Choroid plexus epithelial cell (primary cell): ENCODE measurements at regions not wholly inside any gene's neighbourhood (a gene's known extent, or its start where the extent isn't known, plus 50 kb on each side); places are given as distances from the start of the nearest gene placed in this dataset.
"Not testable (repeated sequence)": the region's sequence is repeated elsewhere in the genome, so short reads cannot be mapped to it uniquely, and the experiment has no call there.

ENCODE experiments used
- DNase-seq: peaks from one replicate; pipeline ENCODE4 v3.0.0-alpha.2; 2010; ENCODE audit warnings: low read depth
- H3K4me3 ChIP-seq: 2 replicates; pipeline ENCODE4 v1.5.1; 2011; ENCODE audit warnings: low read depth, mild to moderate bottlenecking, control low read depth, low read length, moderate library complexity
- TF ChIP-seq, protein P1 (sequence below): conservative IDR thresholded peaks from 2 replicates; pipeline ENCODE4 v1.5.1; 2011; ENCODE audit warnings: low read depth, mild to moderate bottlenecking, control low read depth, inconsistent platforms, low read length, moderate library complexity

DNA sequence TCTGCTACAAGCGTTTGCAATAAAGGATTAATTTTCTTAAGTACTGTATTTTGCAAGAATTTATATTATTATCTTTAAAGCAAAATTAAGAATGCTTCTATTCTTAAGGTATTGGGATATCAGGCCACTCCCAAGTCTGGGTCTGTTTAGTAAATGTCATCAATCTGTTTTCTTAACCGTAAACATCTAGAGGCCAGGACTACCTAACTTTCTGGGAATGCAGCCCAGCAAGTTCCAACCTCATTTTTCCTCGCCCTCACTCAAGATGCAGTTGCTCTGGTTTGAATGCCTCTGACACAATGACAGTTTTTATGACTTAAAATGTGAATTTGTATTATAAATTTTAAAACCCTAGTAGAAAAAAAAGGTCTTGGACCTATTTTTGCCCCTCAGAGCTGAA is 143.5 kb downstream of the INHBA start:
- no peak for DNase-seq
- TF ChIP-seq, protein P1, sequence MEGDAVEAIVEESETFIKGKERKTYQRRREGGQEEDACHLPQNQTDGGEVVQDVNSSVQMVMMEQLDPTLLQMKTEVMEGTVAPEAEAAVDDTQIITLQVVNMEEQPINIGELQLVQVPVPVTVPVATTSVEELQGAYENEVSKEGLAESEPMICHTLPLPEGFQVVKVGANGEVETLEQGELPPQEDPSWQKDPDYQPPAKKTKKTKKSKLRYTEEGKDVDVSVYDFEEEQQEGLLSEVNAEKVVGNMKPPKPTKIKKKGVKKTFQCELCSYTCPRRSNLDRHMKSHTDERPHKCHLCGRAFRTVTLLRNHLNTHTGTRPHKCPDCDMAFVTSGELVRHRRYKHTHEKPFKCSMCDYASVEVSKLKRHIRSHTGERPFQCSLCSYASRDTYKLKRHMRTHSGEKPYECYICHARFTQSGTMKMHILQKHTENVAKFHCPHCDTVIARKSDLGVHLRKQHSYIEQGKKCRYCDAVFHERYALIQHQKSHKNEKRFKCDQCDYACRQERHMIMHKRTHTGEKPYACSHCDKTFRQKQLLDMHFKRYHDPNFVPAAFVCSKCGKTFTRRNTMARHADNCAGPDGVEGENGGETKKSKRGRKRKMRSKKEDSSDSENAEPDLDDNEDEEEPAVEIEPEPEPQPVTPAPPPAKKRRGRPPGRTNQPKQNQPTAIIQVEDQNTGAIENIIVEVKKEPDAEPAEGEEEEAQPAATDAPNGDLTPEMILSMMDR, result no peak
- no peak overlapping the region for H3K4me3 ChIP-seq

DNA sequence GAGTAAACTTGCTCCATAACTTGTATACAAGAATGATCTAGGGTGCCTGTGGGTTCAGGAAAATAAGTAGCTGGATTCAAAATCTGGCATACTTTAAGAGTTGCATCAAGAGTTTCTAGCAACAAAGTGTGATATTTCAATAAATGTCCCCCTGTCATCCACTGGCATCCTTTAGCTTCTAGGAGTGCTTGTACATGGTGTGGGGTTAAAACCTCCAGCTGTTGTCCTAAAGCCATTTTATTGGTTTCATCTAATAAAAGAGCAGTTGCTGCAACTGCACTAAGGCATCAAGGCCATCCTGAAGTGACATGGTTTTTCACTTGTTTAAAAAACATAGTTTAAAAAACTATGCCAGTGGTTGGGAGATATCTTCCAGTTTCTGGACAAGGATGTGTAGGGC is 148.4 kb downstream of the INHBA start:
- DNase-seq, result no peak
- TF ChIP-seq, protein P1, result no peak
- no peak overlapping the region for H3K4me3 ChIP-seq

DNA sequence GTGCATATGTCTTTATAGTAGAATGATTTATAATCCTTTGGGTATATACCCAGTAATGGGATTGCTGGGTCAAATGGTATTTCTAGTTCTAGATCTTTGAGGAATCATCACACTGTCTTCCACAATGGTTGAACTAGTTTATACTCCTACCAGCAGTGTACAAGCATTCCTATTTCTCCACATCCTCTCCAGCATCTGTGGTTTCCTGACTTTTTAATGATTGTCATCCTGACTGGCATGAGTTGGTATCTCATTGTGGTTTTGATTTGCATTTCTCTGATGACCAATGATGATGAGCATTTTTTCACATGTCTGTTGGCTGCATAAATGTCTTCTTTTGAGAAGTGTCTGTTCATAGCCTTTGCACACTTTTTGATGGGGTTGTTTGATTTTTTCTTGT is 152.8 kb downstream of the INHBA start:
- DNase-seq, H3K4me3 ChIP-seq: not testable (repeated sequence)

DNA sequence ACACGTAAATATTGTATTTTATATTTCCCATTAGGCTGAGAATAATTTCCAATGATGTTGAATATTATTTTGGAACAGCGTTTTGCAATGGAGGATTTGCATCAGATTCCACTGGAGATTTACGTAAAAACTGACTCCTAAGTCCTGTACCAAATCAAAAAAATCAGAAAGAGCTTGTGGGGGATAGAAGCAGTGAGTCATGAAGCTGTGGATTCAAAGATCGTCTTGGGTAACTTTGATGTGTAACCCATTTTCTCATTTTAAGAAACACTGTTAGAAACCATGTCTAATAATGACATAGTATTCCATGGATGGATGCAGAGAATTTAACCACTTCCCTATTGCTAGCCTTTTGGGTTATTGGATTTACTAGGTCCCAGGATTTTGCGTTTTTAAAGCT is 158.6 kb downstream of the INHBA start:
- TF ChIP-seq, protein P1, result no peak
- no peak overlapping the region for H3K4me3 ChIP-seq
- peak; percentile 16 for DNase-seq

DNA sequence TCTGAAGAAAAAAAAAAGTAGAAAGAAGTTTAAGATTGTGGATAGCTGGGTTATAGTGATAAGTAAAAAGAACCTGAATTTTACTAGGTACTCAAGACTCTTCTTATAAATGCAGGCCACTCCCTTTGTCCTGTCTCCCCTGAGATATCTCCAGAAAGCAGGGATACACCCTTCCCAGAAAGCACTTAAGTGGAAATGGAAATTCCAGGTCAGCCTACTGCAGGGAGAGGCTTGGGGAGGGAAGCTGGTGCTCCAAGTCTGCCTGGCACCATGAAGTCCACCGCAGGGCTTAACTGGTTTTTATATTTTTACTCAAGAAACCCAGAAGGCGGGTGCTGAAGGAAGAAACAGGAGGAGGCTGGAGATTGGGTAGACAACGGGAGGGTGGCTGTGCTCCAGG is 162.3 kb downstream of the INHBA start:
- DNase-seq, result no peak
- TF ChIP-seq, protein P1, result no peak
- H3K4me3 ChIP-seq, result no peak overlapping the region

- DNase-seq, result peak; percentile 69
- TF ChIP-seq, protein P1, result no peak
- H3K4me3 ChIP-seq, result no peak overlapping the region
Observed at GRCh38 chr7:41538810-41539724, 163.8 kb downstream of the INHBA start.

DNA sequence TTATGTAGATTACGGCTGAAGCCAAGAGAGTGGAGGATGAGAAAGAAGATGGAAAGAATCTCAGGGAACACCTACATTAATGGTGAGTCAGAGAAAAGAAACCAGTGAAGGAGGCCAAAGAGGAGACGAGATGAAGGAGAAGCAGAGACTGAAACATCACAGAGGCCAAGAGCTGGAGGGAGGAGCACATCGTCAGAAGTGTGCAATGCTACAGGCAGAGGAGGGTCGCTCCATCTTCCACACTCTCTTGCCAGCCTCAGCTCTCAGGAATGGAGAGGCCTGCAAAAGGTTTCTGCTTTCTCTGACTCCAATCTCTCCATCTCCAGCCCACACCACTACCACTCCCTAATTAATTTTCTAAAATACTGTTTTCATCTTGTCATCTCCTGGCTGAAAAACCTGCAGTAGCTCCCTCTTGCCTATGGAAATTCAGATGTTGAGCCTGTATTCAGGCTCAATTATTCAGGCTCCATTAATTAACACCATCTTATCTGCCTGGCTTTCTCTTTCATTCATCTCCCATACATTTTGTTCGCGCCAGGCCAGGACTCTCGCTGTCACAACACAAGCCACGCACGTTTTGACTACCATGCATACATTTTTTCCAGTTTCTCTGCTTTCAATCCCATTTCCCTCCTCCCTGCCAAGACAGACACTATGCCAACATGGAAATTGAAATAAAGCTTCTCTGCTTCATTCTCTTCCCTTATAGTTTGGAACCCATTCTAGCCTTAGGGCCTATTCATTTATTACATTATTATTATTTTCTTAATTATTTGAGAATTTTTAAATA is 165.8 kb downstream of the INHBA start:
- TF ChIP-seq, protein P1, result no peak
- DNase-seq, result no peak

More for the DNA sequence above, 165.8 kb downstream of the INHBA start:
- no peak overlapping the region for H3K4me3 ChIP-seq
